ACC112 (cell line): ENCODE measurements at regions not wholly inside any gene's neighbourhood (a gene's known extent, or its start where the extent isn't known, plus 50 kb on each side); places are given as distances from the start of the nearest gene placed in this dataset.

Source experiments
- H2AFZ ChIP-seq: fragments of 200-600 bp; sonication (generic); one replicate; pipeline ENCODE4 v1.6.0; 2017; ENCODE audit warnings: antibody characterized with exemption, low read length; ENCODE audit not compliant: unreplicated experiment
- H3K27ac ChIP-seq: fragments of 200-600 bp; sonication (generic); 2 replicates; pipeline ENCODE4 v1.5.1; 2014; ENCODE audit warnings: low read depth, mild to moderate bottlenecking, antibody characterized with exemption, low read length, moderate library complexity
- H3K27me3 ChIP-seq: fragments of 200-600 bp; sonication (generic); 2 replicates; pipeline ENCODE4 v1.6.1; 2014; ENCODE audit warnings: mild to moderate bottlenecking, antibody characterized with exemption, low read length, moderate library complexity, mixed read lengths; ENCODE audit not compliant: insufficient read depth
- H3K36me3 ChIP-seq: fragments of 200-600 bp; sonication (generic); 2 replicates; pipeline ENCODE4 v1.6.1; 2016; ENCODE audit warnings: mild to moderate bottlenecking, antibody characterized with exemption, low read length, moderate library complexity, mixed read lengths; ENCODE audit not compliant: insufficient read depth
- H3K4me1 ChIP-seq: fragments of 200-600 bp; sonication (generic); one replicate; pipeline ENCODE4 v1.6.1; 2016; ENCODE audit warnings: low read length, mixed read lengths; ENCODE audit not compliant: insufficient read depth, unreplicated experiment, control insufficient read depth
- H3K4me3 ChIP-seq: fragments of 200-600 bp; sonication (generic); 2 replicates; pipeline ENCODE4 v1.5.1; 2014; ENCODE audit warnings: mild to moderate bottlenecking, low read depth, low read length
- H3K79me2 ChIP-seq: fragments of 200-600 bp; sonication (generic); one replicate; pipeline ENCODE4 v1.6.0; 2016; ENCODE audit warnings: low read length; ENCODE audit not compliant: control insufficient read depth, unreplicated experiment, insufficient read depth

GRCh38 chr9:79236466-79236865, 335.3 kb upstream of the TLE4 start:
- no peaks in the 10 kb centered on the region for H3K27me3 ChIP-seq
- H3K36me3 ChIP-seq, result no peaks in the 10 kb centered on the region
- no peak overlapping the region for H3K4me3 ChIP-seq
- no peaks in the 10 kb centered on the region for H3K4me1 ChIP-seq
- H3K27ac ChIP-seq, result no peak overlapping the region
- no peaks in the 10 kb centered on the region for H3K79me2 ChIP-seq
- H2AFZ ChIP-seq, result no peak overlapping the region

DNA sequence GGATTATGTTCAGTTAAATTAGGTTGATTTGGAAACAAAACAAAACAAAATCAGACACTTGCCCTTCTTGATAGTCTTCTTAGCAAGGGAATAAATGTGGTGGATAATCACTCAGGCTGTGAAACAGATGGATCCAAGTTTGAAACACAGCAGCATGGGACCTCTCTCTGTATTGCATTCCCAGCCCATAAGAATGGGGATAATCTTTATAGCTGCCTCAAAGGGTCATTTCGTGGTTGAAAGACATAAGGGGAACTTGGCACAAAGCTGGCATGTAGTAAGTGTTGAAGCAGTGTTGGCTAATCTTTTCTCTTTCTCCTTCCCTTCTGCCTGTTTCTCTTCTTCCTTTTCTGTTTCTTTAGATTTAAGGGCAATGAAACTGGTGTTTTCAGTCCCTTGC, 333.9 kb upstream of the TLE4 start:
- Histone ChIP-seq H2AFZ (no peak overlapping the region), H3K4me1 (no peaks in the 10 kb centered on the region), H3K4me3 (no peak overlapping the region), H3K27me3 (0 out of 2 replicates have a peak, but pooled peaks cover 4% of the 10 kb centered on the region), H3K36me3 (no peaks in the 10 kb centered on the region), H3K79me2 (no peaks in the 10 kb centered on the region), H3K27ac (no peak overlapping the region)

DNA sequence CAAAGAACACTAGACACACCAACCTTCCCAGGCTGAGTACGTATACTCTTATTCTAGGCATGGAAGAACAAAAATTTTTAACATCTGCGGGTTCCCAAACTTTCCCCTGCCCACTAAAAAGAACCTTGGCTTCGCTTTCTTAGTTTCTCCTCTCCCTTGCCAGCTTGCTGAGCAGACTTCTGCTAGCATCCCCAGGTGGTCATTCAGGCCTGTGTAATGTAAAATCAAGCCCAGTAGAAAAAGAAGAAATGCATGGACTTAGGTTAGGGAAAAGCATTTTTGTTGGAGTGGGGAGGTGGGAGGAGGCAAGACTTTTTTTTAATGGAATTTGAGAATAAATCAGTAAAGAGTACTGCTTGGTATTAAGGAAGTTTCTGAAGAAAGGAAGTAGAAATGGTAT, 331.0 kb upstream of the TLE4 start:
- no peak overlapping the region for H2AFZ ChIP-seq
- no peaks in the 10 kb centered on the region for H3K4me1 ChIP-seq
- no peaks in the 10 kb centered on the region for H3K36me3 ChIP-seq
- H3K27ac ChIP-seq, result no peak overlapping the region
- no peaks in the 10 kb centered on the region for H3K79me2 ChIP-seq
- H3K4me3 ChIP-seq, result no peak overlapping the region
- H3K27me3 ChIP-seq, result peaks cover 19% of the 10 kb centered on the region

GRCh38 chr9:79242489-79242888, 329.3 kb upstream of the TLE4 start:
- Histone ChIP-seq H3K4me1 (no peaks in the 10 kb centered on the region), H2AFZ (no peak overlapping the region), H3K4me3 (no peak overlapping the region)

DNA sequence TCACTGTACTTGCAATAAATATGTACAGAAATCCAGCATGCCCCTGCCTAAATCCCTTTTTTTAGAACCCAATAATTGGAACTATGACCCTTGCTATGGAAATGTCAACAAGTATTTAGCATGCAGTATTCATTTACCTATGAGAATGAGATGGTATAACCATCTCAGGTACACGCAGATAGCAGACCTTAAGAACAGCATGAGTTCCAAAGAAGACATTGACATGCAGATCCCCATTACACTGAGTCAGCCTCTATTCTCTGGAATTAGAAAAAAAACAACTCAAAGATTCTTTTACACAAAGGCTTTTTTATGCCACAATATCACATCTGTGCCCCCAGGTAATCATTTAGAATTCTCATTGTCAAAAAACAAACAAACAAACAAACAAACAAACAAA, 325.6 kb upstream of the TLE4 start:
- no peaks in the 10 kb centered on the region for H3K79me2 ChIP-seq

More at GRCh38 chr9:79242489-79242888, 329.3 kb upstream of the TLE4 start:
- H3K27ac ChIP-seq, result no peak overlapping the region
- H3K27me3 ChIP-seq, result peaks cover 23% of the 10 kb centered on the region
- no peaks in the 10 kb centered on the region for H3K79me2 ChIP-seq
- no peaks in the 10 kb centered on the region for H3K36me3 ChIP-seq

GRCh38 chr9:79247021-79247420, 324.7 kb upstream of the TLE4 start:
- Histone ChIP-seq H3K4me1 (no peaks in the 10 kb centered on the region), H3K4me3 (no peak overlapping the region), H2AFZ (no peak overlapping the region), H3K27me3 (peaks cover 38% of the 10 kb centered on the region), H3K27ac (no peak overlapping the region), H3K79me2 (no peaks in the 10 kb centered on the region), H3K36me3 (no peaks in the 10 kb centered on the region)

More for the DNA sequence above, 325.6 kb upstream of the TLE4 start:
- peaks cover 35% of the 10 kb centered on the region for H3K27me3 ChIP-seq
- no peaks in the 10 kb centered on the region for H3K36me3 ChIP-seq
- H3K4me1 ChIP-seq, result no peaks in the 10 kb centered on the region
- H2AFZ ChIP-seq, result no peak overlapping the region
- H3K27ac ChIP-seq, result no peak overlapping the region
- no peak overlapping the region for H3K4me3 ChIP-seq

- Histone ChIP-seq H3K4me3 (no peak overlapping the region), H2AFZ (no peak overlapping the region), H3K27me3 (peaks cover 40% of the 10 kb centered on the region), H3K36me3 (no peaks in the 10 kb centered on the region), H3K79me2 (no peaks in the 10 kb centered on the region), H3K27ac (no peak overlapping the region), H3K4me1 (no peaks in the 10 kb centered on the region)
Measured at GRCh38 chr9:79250806-79251205, 321.0 kb upstream of the TLE4 start.

GRCh38 chr9:79254900-79255650, 316.7 kb upstream of the TLE4 start:
- Histone ChIP-seq H3K27me3 (peaks cover 72% of the 10 kb centered on the region), H3K4me3 (no peak overlapping the region), H3K79me2 (no peaks in the 10 kb centered on the region), H3K4me1 (peaks cover 5% of the 10 kb centered on the region), H3K36me3 (no peaks in the 10 kb centered on the region), H3K27ac (no peak overlapping the region), H2AFZ (no peak overlapping the region)

DNA sequence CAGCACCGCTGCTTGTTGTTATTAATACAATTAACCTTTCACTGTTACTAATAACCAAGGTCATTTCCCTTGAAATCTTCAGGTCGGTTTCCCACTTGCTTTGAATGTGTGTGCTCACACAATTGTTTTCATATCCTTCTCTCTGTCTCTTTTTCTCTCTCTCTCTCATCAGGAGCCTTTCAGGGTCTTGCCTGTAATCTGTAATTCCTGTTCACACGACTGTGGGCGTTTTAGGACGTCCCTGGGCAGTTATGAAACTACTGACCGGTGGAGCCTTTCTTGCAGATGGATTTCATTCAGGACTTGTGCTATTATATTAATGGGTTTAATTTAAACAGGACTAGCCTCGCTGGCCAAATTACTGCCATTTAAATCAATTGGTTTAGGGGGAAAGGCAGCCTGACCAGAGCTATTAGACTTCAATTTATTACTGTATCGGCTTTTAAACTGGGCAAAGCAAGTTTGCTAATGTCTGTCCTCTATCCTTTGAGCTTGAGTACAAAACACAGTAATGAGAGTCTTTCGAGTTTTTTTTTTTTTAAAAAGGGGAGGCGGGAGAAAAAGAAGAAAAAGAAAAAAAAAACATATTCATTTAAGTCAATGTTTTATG, 316.0 kb upstream of the TLE4 start:
- H3K36me3 ChIP-seq, result no peaks in the 10 kb centered on the region
- H3K27ac ChIP-seq, result no peak overlapping the region
- no peaks in the 10 kb centered on the region for H3K79me2 ChIP-seq
- H3K27me3 ChIP-seq, result peaks cover 77% of the 10 kb centered on the region
- no peak overlapping the region for H3K4me3 ChIP-seq
- H2AFZ ChIP-seq, result no peak overlapping the region
- peaks cover 5% of the 10 kb centered on the region for H3K4me1 ChIP-seq

- H3K27me3 ChIP-seq, result peaks cover 78% of the 10 kb centered on the region
- no peak overlapping the region for H2AFZ ChIP-seq
- H3K4me3 ChIP-seq, result peak overlapping the region; percentile 61
- peaks cover 5% of the 10 kb centered on the region for H3K4me1 ChIP-seq
- no peak overlapping the region for H3K27ac ChIP-seq
- no peaks in the 10 kb centered on the region for H3K79me2 ChIP-seq
- no peaks in the 10 kb centered on the region for H3K36me3 ChIP-seq
Measured at GRCh38 chr9:79256691-79257213, 315.0 kb upstream of the TLE4 start.
